ENCODE measurements at regions not wholly inside any gene's neighbourhood (a gene's known extent, or its start where the extent isn't known, plus 50 kb on each side); places are given as distances from the start of the nearest gene placed in this dataset.

GRCh38 chr1:199010933-199011332, 372.1 kb downstream of the PTPRC start:
- no peaks in the 10 kb centered on the region for H3K27me3 Mint-ChIP-seq (ENCODE audit: low read depth)
- H3K36me3 Mint-ChIP-seq (ENCODE audit: low read depth): no peaks in the 10 kb centered on the region
- peak overlapping the region in 2 of 3 experiments; percentile 22 to 36 for H3K27ac Mint-ChIP-seq
- H3K4me1 Mint-ChIP-seq: peaks cover 14% of the 10 kb centered on the region
- no peak overlapping the region for H3K4me3 Mint-ChIP-seq
- H3K9me3 Mint-ChIP-seq: peaks cover 2% of the 10 kb centered on the region
- no peak for TF ChIP-seq CTCF (IDR thresholded peaks at IDR 0.05; ENCODE audit: unreplicated experiment in 3 of 3)

- no peak for TF ChIP-seq CTCF (IDR thresholded peaks at IDR 0.05; ENCODE audit: unreplicated experiment in 3 of 3)
- no peaks in the 10 kb centered on the region for H3K36me3 Mint-ChIP-seq (ENCODE audit: low read depth)
These were observed 377.0 kb downstream of the PTPRC start for GRCh38 chr1:199015799-199016198.

GRCh38 chr1:199018471-199019135, 379.8 kb downstream of the PTPRC start:
- H3K4me3 Mint-ChIP-seq: no peak overlapping the region
- no peaks in the 10 kb centered on the region for H3K36me3 Mint-ChIP-seq (ENCODE audit: low read depth)
- peaks cover 5% of the 10 kb centered on the region for H3K9me3 Mint-ChIP-seq
- H3K27me3 Mint-ChIP-seq (ENCODE audit: low read depth): no peaks in the 10 kb centered on the region
- H3K27ac Mint-ChIP-seq: no peak overlapping the region
- H3K4me1 Mint-ChIP-seq: no peaks in the 10 kb centered on the region
- no peak for TF ChIP-seq CTCF (IDR thresholded peaks at IDR 0.05; ENCODE audit: unreplicated experiment in 3 of 3)

More at GRCh38 chr1:199015799-199016198, 377.0 kb downstream of the PTPRC start:
- no peak overlapping the region for H3K27ac Mint-ChIP-seq
- H3K9me3 Mint-ChIP-seq: peaks cover 2% of the 10 kb centered on the region
- H3K4me3 Mint-ChIP-seq: no peak overlapping the region
- no peaks in the 10 kb centered on the region for H3K27me3 Mint-ChIP-seq (ENCODE audit: low read depth)
- H3K4me1 Mint-ChIP-seq: peaks cover 4% of the 10 kb centered on the region

- H3K9me3 Mint-ChIP-seq: peaks cover 5% of the 10 kb centered on the region
- H3K4me1 Mint-ChIP-seq: no peaks in the 10 kb centered on the region
- no peaks in the 10 kb centered on the region for H3K27me3 Mint-ChIP-seq (ENCODE audit: low read depth)
- H3K4me3 Mint-ChIP-seq: no peak overlapping the region
- no peaks in the 10 kb centered on the region for H3K36me3 Mint-ChIP-seq (ENCODE audit: low read depth)
- H3K27ac Mint-ChIP-seq: no peak overlapping the region
- no peak for TF ChIP-seq CTCF (IDR thresholded peaks at IDR 0.05; ENCODE audit: unreplicated experiment in 3 of 3)
These were observed 381.2 kb downstream of the PTPRC start for GRCh38 chr1:199020051-199020450.

GRCh38 chr1:199020904-199021303, 382.1 kb downstream of the PTPRC start:
- no peak for TF ChIP-seq CTCF (IDR thresholded peaks at IDR 0.05; ENCODE audit: unreplicated experiment in 3 of 3)
- H3K4me1 Mint-ChIP-seq: no peaks in the 10 kb centered on the region
- H3K27ac Mint-ChIP-seq: no peak overlapping the region
- H3K9me3 Mint-ChIP-seq: peaks cover 5% of the 10 kb centered on the region
- H3K27me3 Mint-ChIP-seq (ENCODE audit: low read depth): no peaks in the 10 kb centered on the region
- H3K4me3 Mint-ChIP-seq: no peak overlapping the region
- no peaks in the 10 kb centered on the region for H3K36me3 Mint-ChIP-seq (ENCODE audit: low read depth)

- Mint-ChIP-seq H3K4me3 (no peak overlapping the region), H3K27me3 (ENCODE audit: low read depth) (no peaks in the 10 kb centered on the region), H3K4me1 (no peaks in the 10 kb centered on the region), H3K27ac (no peak overlapping the region), H3K36me3 (ENCODE audit: low read depth) (peaks cover 6% of the 10 kb centered on the region), H3K9me3 (peaks cover 9% of the 10 kb centered on the region)
- TF ChIP-seq CTCF (IDR thresholded peaks at IDR 0.05; ENCODE audit: unreplicated experiment in 3 of 3): no peak
These were observed 390.6 kb downstream of the PTPRC start for GRCh38 chr1:199029401-199029800.
